Neural progenitor cell (in vitro differentiated cells): ENCODE measurements at regions not wholly inside any gene's neighbourhood (a gene's known extent, or its start where the extent isn't known, plus 50 kb on each side); places are given as distances from the start of the nearest gene placed in this dataset.

Source experiments
- DNase-seq: peaks from one replicate; pipeline ENCODE4 v3.0.0-alpha.2; 2016; ENCODE audit warnings: low spot score
- H2AFZ ChIP-seq: fragments of 200-600 bp; sonication (generic); replicated peaks from 2 replicates; pipeline ENCODE4 v1.6.1; 2016; ENCODE audit warnings: antibody characterized with exemption
- H3F3A ChIP-seq: fragments of 200-600 bp; sonication (generic); 2 replicates; pipeline ENCODE4 v1.6.1; 2016; ENCODE audit warnings: antibody characterized with exemption, low read depth
- H3K27ac ChIP-seq: fragments of 200-600 bp; sonication (generic); 2 replicates; pipeline ENCODE4 v1.5.1; 2016; ENCODE audit warnings: mild to moderate bottlenecking
- H3K27me3 ChIP-seq: fragments of 200-600 bp; sonication (generic); 2 replicates; pipeline ENCODE4 v1.6.1; 2016; ENCODE audit warnings: mild to moderate bottlenecking, moderate library complexity
- H3K36me3 ChIP-seq: fragments of 200-600 bp; sonication (generic); 2 replicates; pipeline ENCODE4 v1.5.1; 2016
- H3K4me1 ChIP-seq: fragments of 200-600 bp; sonication (generic); 2 replicates; pipeline ENCODE4 v1.6.1; 2016; ENCODE audit warnings: mixed run types
- H3K4me2 ChIP-seq: fragments of 200-600 bp; sonication (generic); 2 replicates; pipeline ENCODE4 v1.6.1; 2016
- H3K4me3 ChIP-seq: fragments of 200-600 bp; sonication (generic); 2 replicates; pipeline ENCODE4 v1.5.1; 2016
- H3K79me2 ChIP-seq: fragments of 200-600 bp; sonication (generic); 2 replicates; pipeline ENCODE4 v1.6.1; 2016; ENCODE audit warnings: low read depth
- H3K9ac ChIP-seq: fragments of 200-600 bp; sonication (generic); 2 replicates; pipeline ENCODE4 v1.6.1; 2016
- H3K9me3 ChIP-seq: fragments of 200-600 bp; sonication (generic); 2 replicates; pipeline ENCODE4 v1.5.1; 2016; ENCODE audit warnings: low read depth
- H4K20me1 ChIP-seq: fragments of 200-600 bp; sonication (generic); 2 replicates; pipeline ENCODE4 v1.6.1; 2016; ENCODE audit warnings: low read depth
- H3K27ac Mint-ChIP-seq: 3 replicates; pipeline ENCODE4 v1.8.0; 2021; ENCODE audit warnings: mixed read lengths
- H3K27me3 Mint-ChIP-seq: 2 replicates; pipeline ENCODE4 v1.8.0; 2022; ENCODE audit warnings: low read depth, mild to moderate bottlenecking, inconsistent platforms, moderate library complexity, mixed read lengths; ENCODE audit not compliant: insufficient read depth
- H3K36me3 Mint-ChIP-seq: 3 replicates; pipeline ENCODE4 v1.8.0; 2021; ENCODE audit warnings: mixed read lengths
- H3K4me1 Mint-ChIP-seq: 3 replicates; pipeline ENCODE4 v1.8.0; 2021; ENCODE audit warnings: mixed read lengths
- H3K4me3 Mint-ChIP-seq: 3 replicates; pipeline ENCODE4 v1.8.0; 2021; ENCODE audit warnings: mild to moderate bottlenecking, moderate library complexity, mixed read lengths
- H3K9me3 Mint-ChIP-seq: 3 replicates; pipeline ENCODE4 v1.8.0; 2020; ENCODE audit warnings: mixed read lengths
- CTCF ChIP-seq: fragments of 200-600 bp; sonication (generic); IDR thresholded peaks from 2 replicates; pipeline ENCODE4 v1.5.1; 2017; ENCODE audit warnings: antibody characterized with exemption, mild to moderate bottlenecking
- EZH2 ChIP-seq: fragments of 200-600 bp; sonication (generic); IDR thresholded peaks from 2 replicates; pipeline ENCODE4 v1.6.1; 2017; ENCODE audit warnings: antibody characterized with exemption, mild to moderate bottlenecking, moderate library complexity
- EZH2phosphoT487 ChIP-seq: fragments of 200-600 bp; sonication (generic); IDR thresholded peaks from 2 replicates; pipeline ENCODE4 v1.6.1; 2017; ENCODE audit warnings: antibody characterized with exemption

GRCh38 chr6:102981490-102982015 lies 1588.0 kb downstream of the GRIK2 start:
- Histone ChIP-seq H3K4me3 (no peak overlapping the region), H3K4me1 (no peaks in the 10 kb centered on the region), H3K9me3 (no peaks in the 10 kb centered on the region), H3K27ac (no peak overlapping the region), H3K9ac (no peak overlapping the region), H3K4me2 (no peak overlapping the region), H2AFZ (no peak overlapping the region), H4K20me1 (no peaks in the 10 kb centered on the region), H3F3A (no peaks in the 10 kb centered on the region), H3K79me2 (no peaks in the 10 kb centered on the region), H3K36me3 (no peaks in the 10 kb centered on the region), H3K27me3 (no peaks in the 10 kb centered on the region)
- TF ChIP-seq EZH2phosphoT487 (no peak), EZH2 (no peak), CTCF (no peak)
- Mint-ChIP-seq H3K27me3 (no peaks in the 10 kb centered on the region), H3K4me3 (no peak overlapping the region), H3K36me3 (no peaks in the 10 kb centered on the region), H3K27ac (no peak overlapping the region), H3K9me3 (no peaks in the 10 kb centered on the region), H3K4me1 (no peaks in the 10 kb centered on the region)
- DNase-seq: no peak

- H3K27me3 ChIP-seq: no peaks in the 10 kb centered on the region
- no peak overlapping the region for H3K4me3 ChIP-seq
- no peaks in the 10 kb centered on the region for H3K4me1 Mint-ChIP-seq
- H3F3A ChIP-seq: no peaks in the 10 kb centered on the region
- no peaks in the 10 kb centered on the region for H3K36me3 Mint-ChIP-seq
- no peaks in the 10 kb centered on the region for H3K79me2 ChIP-seq
- no peaks in the 10 kb centered on the region for H3K36me3 ChIP-seq
- no peak overlapping the region for H3K27ac ChIP-seq
- H3K27ac Mint-ChIP-seq: no peak overlapping the region
- H3K4me1 ChIP-seq: no peaks in the 10 kb centered on the region
- no peaks in the 10 kb centered on the region for H4K20me1 ChIP-seq
- no peak overlapping the region for H3K9ac ChIP-seq
- no peaks in the 10 kb centered on the region for H3K27me3 Mint-ChIP-seq
- no peak overlapping the region for H2AFZ ChIP-seq
- TF ChIP-seq CTCF: no peak
- TF ChIP-seq EZH2phosphoT487: no peak
- TF ChIP-seq EZH2: no peak
- H3K4me2 ChIP-seq: no peak overlapping the region
- no peaks in the 10 kb centered on the region for H3K9me3 Mint-ChIP-seq
- DNase-seq: no peak
- no peaks in the 10 kb centered on the region for H3K9me3 ChIP-seq
- no peak overlapping the region for H3K4me3 Mint-ChIP-seq
Measured at GRCh38 chr6:102980951-102981350, 1587.4 kb downstream of the GRIK2 start.

- H3K9me3 ChIP-seq: no peaks in the 10 kb centered on the region
- TF ChIP-seq EZH2phosphoT487 (no peak), EZH2 (no peak), CTCF (no peak)
- no peaks in the 10 kb centered on the region for H3K9me3 Mint-ChIP-seq
- H3K4me3 Mint-ChIP-seq: no peak overlapping the region
- H3K36me3 ChIP-seq: no peaks in the 10 kb centered on the region
- H3K36me3 Mint-ChIP-seq: no peaks in the 10 kb centered on the region
- H3K9ac ChIP-seq: no peak overlapping the region
- no peaks in the 10 kb centered on the region for H3K4me1 Mint-ChIP-seq
- H3K4me3 ChIP-seq: no peak overlapping the region
- no peak overlapping the region for H3K27ac Mint-ChIP-seq
- no peaks in the 10 kb centered on the region for H3F3A ChIP-seq
- no peaks in the 10 kb centered on the region for H3K79me2 ChIP-seq
- no peak overlapping the region for H3K27ac ChIP-seq
- no peaks in the 10 kb centered on the region for H3K27me3 Mint-ChIP-seq
- no peak for DNase-seq
- H3K4me2 ChIP-seq: no peak overlapping the region
- H3K4me1 ChIP-seq: no peaks in the 10 kb centered on the region
- no peak overlapping the region for H2AFZ ChIP-seq
- H4K20me1 ChIP-seq: no peaks in the 10 kb centered on the region
- no peaks in the 10 kb centered on the region for H3K27me3 ChIP-seq
Measured at GRCh38 chr6:102961902-102962301, 1568.4 kb downstream of the GRIK2 start.
